Calu3 (cell line): ENCODE measurements at regions not wholly inside any gene's neighbourhood (a gene's known extent, or its start where the extent isn't known, plus 50 kb on each side); places are given as distances from the start of the nearest gene placed in this dataset.

ENCODE experiments used
- BruUV-seq: library from RNA; stranded (reverse); fragments of 400-500 nt; replicated peaks from 2 replicates; lab custom pipeline; 2021; lab: Mats Ljungman, UMichigan
- CTCF ChIA-PET: fragments of 300-600 bp; sonication (Branson Sonifier 250); formaldehyde crosslinking; loops from one replicate; lab custom pipeline; 2022; ENCODE audit warnings: antibody characterized with exemption; lab: Charles Lee
- DNase-seq: peaks from one replicate; pipeline ENCODE4 v3.0.0; 2022
- H3K27ac Mint-ChIP-seq: one replicate; pipeline ENCODE4 v1.8.0; 2022; ENCODE audit warnings: mixed read lengths; ENCODE audit not compliant: unreplicated experiment
- H3K27me3 Mint-ChIP-seq: one replicate; pipeline ENCODE4 v1.8.0; 2022; ENCODE audit warnings: mixed read lengths; ENCODE audit not compliant: unreplicated experiment
- H3K36me3 Mint-ChIP-seq: one replicate; pipeline ENCODE4 v1.8.0; 2022; ENCODE audit warnings: mild to moderate bottlenecking, moderate library complexity, mixed read lengths; ENCODE audit not compliant: insufficient read depth, unreplicated experiment
- H3K4me1 Mint-ChIP-seq: one replicate; pipeline ENCODE4 v1.8.0; 2022; ENCODE audit warnings: mild to moderate bottlenecking, low read depth, mixed read lengths; ENCODE audit not compliant: unreplicated experiment
- H3K4me3 Mint-ChIP-seq: one replicate; pipeline ENCODE4 v1.8.0; 2022; ENCODE audit warnings: mild to moderate bottlenecking, low read depth, moderate library complexity, mixed read lengths; ENCODE audit not compliant: unreplicated experiment
- H3K9me3 Mint-ChIP-seq: one replicate; pipeline ENCODE4 v1.8.0; 2022; ENCODE audit warnings: low read depth, mixed read lengths; ENCODE audit not compliant: unreplicated experiment
- CTCF ChIP-seq: fragments of 200-600 bp; IDR thresholded peaks from one replicate; pipeline ENCODE4 v1.8.0; 2022; ENCODE audit warnings: antibody characterized with exemption; ENCODE audit not compliant: unreplicated experiment
- intact Hi-C: fragments of 100-400 bp; cut with micrococcal nuclease; formaldehyde crosslinking; loops from one replicate; pipeline ENCODE4 v1.10.0; 2022; ENCODE audit not compliant: unreplicated experiment

- CTCF ChIA-PET: no interaction called here
- no peak for DNase-seq
- H3K36me3 Mint-ChIP-seq: no peaks in the 10 kb centered on the region
- intact Hi-C loops: no loop called here
- H3K27me3 Mint-ChIP-seq: peaks cover 53% of the 10 kb centered on the region
- TF ChIP-seq CTCF: no peak
- BruUV-seq: no TSS peak
- no peaks in the 10 kb centered on the region for H3K4me1 Mint-ChIP-seq
- no peak overlapping the region for H3K4me3 Mint-ChIP-seq
- H3K9me3 Mint-ChIP-seq: no peaks in the 10 kb centered on the region
- no peak overlapping the region for H3K27ac Mint-ChIP-seq
Observed at GRCh38 chr10:113463083-113463482, 89.8 kb upstream of the HABP2 start.

GRCh38 chr10:113463777-113464176 is 89.1 kb upstream of the HABP2 start:
- Mint-ChIP-seq H3K4me3 (no peak overlapping the region), H3K27me3 (peaks cover 46% of the 10 kb centered on the region), H3K4me1 (no peaks in the 10 kb centered on the region), H3K27ac (no peak overlapping the region), H3K36me3 (no peaks in the 10 kb centered on the region), H3K9me3 (no peaks in the 10 kb centered on the region)
- CTCF ChIA-PET: no interaction called here
- no peak for DNase-seq
- no peak for TF ChIP-seq CTCF
- BruUV-seq: no TSS peak
- intact Hi-C loops: no loop called here

GRCh38 chr10:113469796-113470195 is 83.1 kb upstream of the HABP2 start:
- Mint-ChIP-seq H3K9me3 (no peaks in the 10 kb centered on the region), H3K4me3 (no peak overlapping the region), H3K27ac (no peak overlapping the region), H3K27me3 (peaks cover 45% of the 10 kb centered on the region), H3K36me3 (no peaks in the 10 kb centered on the region), H3K4me1 (no peaks in the 10 kb centered on the region)
- BruUV-seq: no TSS peak
- CTCF ChIA-PET: no interaction called here
- intact Hi-C loops: no loop called here
- TF ChIP-seq CTCF: no peak
- DNase-seq: no peak

GRCh38 chr10:113470372-113471240 is 82.2 kb upstream of the HABP2 start:
- TF ChIP-seq CTCF: no peak
- no peak overlapping the region for H3K4me3 Mint-ChIP-seq
- peaks cover 51% of the 10 kb centered on the region for H3K27me3 Mint-ChIP-seq
- CTCF ChIA-PET: interaction anchor here (0.6 kb wide), 1 partner anchor 18 kb away, joined by 5 read pairs; no protein-coding TSS in a partner anchor
- intact Hi-C loops: no loop called here
- no peaks in the 10 kb centered on the region for H3K36me3 Mint-ChIP-seq
- DNase-seq: no peak
- H3K27ac Mint-ChIP-seq: no peak overlapping the region
- no peaks in the 10 kb centered on the region for H3K4me1 Mint-ChIP-seq
- no TSS peak for BruUV-seq
- H3K9me3 Mint-ChIP-seq: no peaks in the 10 kb centered on the region
